ENCODE measurements at regions not wholly inside any gene's neighbourhood (a gene's known extent, or its start where the extent isn't known, plus 50 kb on each side); places are given as distances from the start of the nearest gene placed in this dataset.

GRCh38 chr12:91555436-91556415 is 373.1 kb upstream of the DCN start:
- no peak for TF ChIP-seq CTCF (IDR thresholded peaks at IDR 0.05; ENCODE audit: insufficient read depth in 1 of 2, low read depth in 1 of 2, low read length in 1 of 2, severe bottlenecking in 1 of 2, unreplicated experiment in 1 of 2)
- no peaks in the 10 kb centered on the region for H3K36me3 ChIP-seq (ENCODE audit: control insufficient read depth, insufficient read depth, low read length)
- Mint-ChIP-seq H3K36me3 (ENCODE audit: insufficient read depth, unreplicated experiment) (no peaks in the 10 kb centered on the region), H3K27me3 (ENCODE audit: insufficient read depth, unreplicated experiment) (peaks cover 2% of the 10 kb centered on the region), H3K4me1 (ENCODE audit: low read depth, unreplicated experiment) (no peaks in the 10 kb centered on the region), H3K27ac (ENCODE audit: unreplicated experiment) (no peak overlapping the region), H3K9me3 (ENCODE audit: unreplicated experiment) (no peaks in the 10 kb centered on the region), H3K4me3 (ENCODE audit: unreplicated experiment) (no peak overlapping the region)
- no TSS peak for BruUV-seq (replicated peaks)
- ChIA-PET CTCF (no interaction called here), POLR2A (no interaction called here)
- intact Hi-C loops (cut with micrococcal nuclease; ENCODE audit: unreplicated experiment): no loop called here
- H3K4me1 ChIP-seq: no peaks in the 10 kb centered on the region
- H3K4me3 ChIP-seq (ENCODE audit: low read depth, low read length): no peak overlapping the region
- no peaks in the 10 kb centered on the region for H3K9me3 ChIP-seq
- no peaks in the 10 kb centered on the region for H3K27me3 ChIP-seq (replicated peaks; ENCODE audit: control insufficient read depth, insufficient read depth, low read length)
- DNase-seq: no peak

GRCh38 chr12:91551927-91552326 is 369.3 kb upstream of the DCN start:
- no peak overlapping the region for H3K27ac Mint-ChIP-seq (ENCODE audit: unreplicated experiment)

GRCh38 chr12:91551242-91551641 is 368.6 kb upstream of the DCN start:
- Histone ChIP-seq H3K27me3 (replicated peaks; ENCODE audit: control insufficient read depth, insufficient read depth, low read length) (no peaks in the 10 kb centered on the region), H3K36me3 (ENCODE audit: control insufficient read depth, insufficient read depth, low read length) (no peaks in the 10 kb centered on the region), H3K4me3 (ENCODE audit: low read depth, low read length) (no peak overlapping the region), H3K9me3 (no peaks in the 10 kb centered on the region), H3K4me1 (no peaks in the 10 kb centered on the region)
- POLR2A ChIA-PET: no interaction called here
- Mint-ChIP-seq H3K27me3 (ENCODE audit: insufficient read depth, unreplicated experiment) (no peaks in the 10 kb centered on the region), H3K9me3 (ENCODE audit: unreplicated experiment) (no peaks in the 10 kb centered on the region), H3K4me3 (ENCODE audit: unreplicated experiment) (no peak overlapping the region), H3K27ac (ENCODE audit: unreplicated experiment) (no peak overlapping the region), H3K4me1 (ENCODE audit: low read depth, unreplicated experiment) (no peaks in the 10 kb centered on the region), H3K36me3 (ENCODE audit: insufficient read depth, unreplicated experiment) (no peaks in the 10 kb centered on the region)
- CTCF ChIA-PET: no interaction called here
- no TSS peak for BruUV-seq (replicated peaks)
- TF ChIP-seq CTCF (IDR thresholded peaks at IDR 0.05; ENCODE audit: insufficient read depth in 1 of 2, low read depth in 1 of 2, low read length in 1 of 2, severe bottlenecking in 1 of 2, unreplicated experiment in 1 of 2): no peak
- intact Hi-C loops (cut with micrococcal nuclease; ENCODE audit: unreplicated experiment): no loop called here
- no peak for DNase-seq

More at GRCh38 chr12:91551927-91552326, 369.3 kb upstream of the DCN start:
- intact Hi-C loops (cut with micrococcal nuclease; ENCODE audit: unreplicated experiment): no loop called here
- DNase-seq: no peak
- Histone ChIP-seq H3K4me3 (ENCODE audit: low read depth, low read length) (no peak overlapping the region), H3K4me1 (no peaks in the 10 kb centered on the region), H3K36me3 (ENCODE audit: control insufficient read depth, insufficient read depth, low read length) (no peaks in the 10 kb centered on the region), H3K9me3 (no peaks in the 10 kb centered on the region), H3K27me3 (replicated peaks; ENCODE audit: control insufficient read depth, insufficient read depth, low read length) (no peaks in the 10 kb centered on the region)
- Mint-ChIP-seq H3K9me3 (ENCODE audit: unreplicated experiment) (no peaks in the 10 kb centered on the region), H3K27me3 (ENCODE audit: insufficient read depth, unreplicated experiment) (no peaks in the 10 kb centered on the region), H3K4me3 (ENCODE audit: unreplicated experiment) (no peak overlapping the region), H3K36me3 (ENCODE audit: insufficient read depth, unreplicated experiment) (no peaks in the 10 kb centered on the region), H3K4me1 (ENCODE audit: low read depth, unreplicated experiment) (no peaks in the 10 kb centered on the region)
- no peak for TF ChIP-seq CTCF (IDR thresholded peaks at IDR 0.05; ENCODE audit: insufficient read depth in 1 of 2, low read depth in 1 of 2, low read length in 1 of 2, severe bottlenecking in 1 of 2, unreplicated experiment in 1 of 2)
- ChIA-PET CTCF (no interaction called here), POLR2A (no interaction called here)
- BruUV-seq (replicated peaks): no TSS peak
